Keratinocyte (primary cell): ENCODE measurements at regions not wholly inside any gene's neighbourhood (a gene's known extent, or its start where the extent isn't known, plus 50 kb on each side); places are given as distances from the start of the nearest gene placed in this dataset.

Experiments
- EZH2 ChIP-seq: IDR thresholded peaks from one replicate; pipeline ENCODE4 v1.6.1; 2012; ENCODE audit warnings: inconsistent platforms, mild to moderate bottlenecking, low read length, moderate library complexity
- TF ChIP-seq, protein P1 (sequence below), 3 experiments: IDR thresholded peaks in 1 of 3; conservative IDR thresholded peaks in 1 of 3; optimal IDR thresholded peaks in 1 of 3; 2 replicates in 2 of 3; 3 replicates in 1 of 3; pipeline versions ENCODE3 to v1.5.1; 2011; ENCODE audit warnings: low read length in 3 of 3, mild to moderate bottlenecking in 3 of 3, moderate library complexity in 2 of 3, control low read depth in 1 of 3, inconsistent platforms in 1 of 3; ENCODE audit not compliant: insufficient read depth in 2 of 3; ENCODE audit errors: extremely low read depth in 1 of 3

DNA sequence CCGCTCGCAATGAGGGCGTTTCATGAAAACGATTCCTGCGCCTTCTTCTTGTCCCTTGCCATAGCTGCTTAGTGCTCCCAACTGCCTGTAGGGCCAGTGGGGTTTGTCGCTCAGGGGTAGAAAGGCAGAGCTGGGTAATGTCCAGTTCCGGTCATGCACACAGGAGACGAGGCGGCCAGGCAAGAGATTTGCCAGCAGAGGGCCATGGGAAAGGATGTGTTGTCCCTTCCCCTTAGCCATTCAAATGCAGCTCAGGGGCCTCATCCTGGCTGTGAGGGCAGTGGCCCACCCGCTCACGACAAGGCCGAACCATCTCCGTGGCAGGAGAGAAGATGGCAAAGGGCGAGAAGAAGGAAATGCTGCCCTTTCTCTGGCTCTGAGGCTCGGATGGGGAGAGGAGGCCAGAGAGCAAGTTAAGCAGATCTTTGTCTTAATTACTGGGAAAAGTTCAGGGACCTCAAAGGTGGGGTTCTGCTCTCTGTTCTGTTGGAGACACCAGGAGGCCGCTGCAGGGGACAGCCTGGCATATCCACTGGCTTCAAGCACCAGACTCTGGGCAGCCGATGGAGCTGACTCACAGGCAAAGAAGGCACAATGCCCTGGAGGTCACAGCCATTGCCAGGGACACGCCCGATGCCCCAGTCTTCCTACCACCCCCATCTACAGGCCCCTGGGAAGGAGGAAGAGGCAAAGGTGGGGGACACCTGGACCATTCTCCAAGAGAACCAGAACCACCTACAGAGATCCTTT is 534.8 kb upstream of the MGMT start:
- TF ChIP-seq, protein P1, sequence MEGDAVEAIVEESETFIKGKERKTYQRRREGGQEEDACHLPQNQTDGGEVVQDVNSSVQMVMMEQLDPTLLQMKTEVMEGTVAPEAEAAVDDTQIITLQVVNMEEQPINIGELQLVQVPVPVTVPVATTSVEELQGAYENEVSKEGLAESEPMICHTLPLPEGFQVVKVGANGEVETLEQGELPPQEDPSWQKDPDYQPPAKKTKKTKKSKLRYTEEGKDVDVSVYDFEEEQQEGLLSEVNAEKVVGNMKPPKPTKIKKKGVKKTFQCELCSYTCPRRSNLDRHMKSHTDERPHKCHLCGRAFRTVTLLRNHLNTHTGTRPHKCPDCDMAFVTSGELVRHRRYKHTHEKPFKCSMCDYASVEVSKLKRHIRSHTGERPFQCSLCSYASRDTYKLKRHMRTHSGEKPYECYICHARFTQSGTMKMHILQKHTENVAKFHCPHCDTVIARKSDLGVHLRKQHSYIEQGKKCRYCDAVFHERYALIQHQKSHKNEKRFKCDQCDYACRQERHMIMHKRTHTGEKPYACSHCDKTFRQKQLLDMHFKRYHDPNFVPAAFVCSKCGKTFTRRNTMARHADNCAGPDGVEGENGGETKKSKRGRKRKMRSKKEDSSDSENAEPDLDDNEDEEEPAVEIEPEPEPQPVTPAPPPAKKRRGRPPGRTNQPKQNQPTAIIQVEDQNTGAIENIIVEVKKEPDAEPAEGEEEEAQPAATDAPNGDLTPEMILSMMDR (optimal IDR thresholded peaks at IDR 0.05 in 1 of 3, IDR thresholded peaks at IDR 0.05 in 1 of 3, conservative IDR thresholded peaks at IDR 0.05 in 1 of 3; ENCODE audit: extremely low read depth in 1 of 3, insufficient read depth in 2 of 3, low read length in 3 of 3), result no peak
- no peak for TF ChIP-seq EZH2
